ENCODE measurements at regions not wholly inside any gene's neighbourhood (a gene's known extent, or its start where the extent isn't known, plus 50 kb on each side); places are given as distances from the start of the nearest gene placed in this dataset.
"Not testable (repeated sequence)": the region's sequence is repeated elsewhere in the genome, so short reads cannot be mapped to it uniquely, and the experiment has no call there.

DNA sequence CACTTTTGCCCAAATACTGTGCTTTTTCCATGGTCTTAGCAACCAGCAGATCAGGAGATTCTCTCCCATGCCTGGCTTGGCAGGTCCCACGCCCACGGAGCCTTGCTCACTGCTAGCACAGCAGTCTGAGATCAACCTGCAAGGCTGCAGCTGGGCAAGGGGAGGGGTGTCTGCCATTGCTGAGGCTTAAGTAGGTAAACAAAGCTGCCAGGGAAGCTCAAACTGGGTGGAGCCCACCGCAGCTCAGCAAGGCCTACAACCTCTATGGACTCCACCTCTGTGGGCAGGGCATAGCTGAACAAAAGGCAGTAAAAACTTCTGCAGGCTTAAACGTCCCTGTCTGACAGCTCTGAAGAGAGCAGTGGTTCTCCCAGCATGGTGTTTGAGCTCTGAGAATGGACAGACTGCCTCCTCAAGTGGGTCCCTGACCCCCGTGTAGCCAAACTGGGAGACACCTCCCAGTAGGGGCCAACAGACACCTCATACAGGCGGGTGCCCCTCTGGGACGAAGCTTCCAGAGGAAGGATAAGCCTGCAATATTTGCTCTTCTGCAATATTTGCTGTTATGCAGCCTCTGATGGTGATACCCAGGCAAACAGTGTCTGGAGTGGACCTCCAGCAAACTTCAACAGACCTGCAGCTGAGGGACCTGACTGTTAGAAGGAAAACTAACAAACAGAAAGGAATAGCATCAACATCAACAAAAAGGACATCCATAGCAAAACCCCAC is 132.8 kb upstream of the STARD13 start:
- peak; percentile 48 for DNase-seq

GRCh38 chr13:33420117-33420516 is 134.6 kb upstream of the STARD13 start:
- not testable (repeated sequence) for DNase-seq

GRCh38 chr13:33426131-33426530 is 140.6 kb upstream of the STARD13 start:
- DNase-seq, result no peak

DNA sequence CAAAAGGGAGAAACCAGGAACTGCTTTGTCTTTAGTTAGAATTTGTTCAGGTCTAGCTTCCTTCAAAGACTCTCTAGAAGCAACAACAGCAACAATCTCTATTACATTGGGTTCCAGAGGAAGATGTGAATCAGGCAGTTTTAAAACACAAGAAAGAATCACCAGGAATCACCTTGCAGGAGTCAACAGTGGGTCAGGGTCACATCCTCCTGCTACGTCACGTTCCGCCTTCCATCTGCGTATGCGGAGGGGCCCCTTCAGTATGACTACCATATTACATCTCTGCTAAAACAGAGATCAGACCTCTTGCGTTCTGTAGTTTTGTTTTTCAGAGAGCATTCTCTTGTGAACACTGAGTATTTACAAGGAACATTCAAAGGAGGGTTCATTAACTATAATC is 147.8 kb upstream of the STARD13 start:
- no peak for DNase-seq

DNA sequence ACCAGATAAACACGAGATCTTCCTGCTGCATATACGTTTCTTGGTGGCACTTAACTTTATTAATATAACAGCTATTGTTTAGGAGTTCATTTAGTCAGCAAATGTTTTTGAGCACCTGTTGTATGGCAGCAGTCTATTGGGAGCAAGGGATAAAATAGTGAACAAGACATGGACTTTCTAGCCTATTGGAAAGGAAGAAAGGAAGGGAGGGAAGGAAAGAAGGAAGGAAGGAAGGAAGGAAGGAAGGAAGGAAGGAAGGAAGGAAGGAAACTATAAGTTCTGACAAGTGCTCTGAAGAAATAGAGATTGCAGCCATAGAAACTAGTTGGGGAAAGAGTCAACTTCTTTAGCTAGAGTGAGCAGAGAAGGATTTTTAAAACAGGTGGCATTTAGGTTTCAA is 149.1 kb upstream of the STARD13 start:
- no peak for DNase-seq

GRCh38 chr13:33435207-33435606 is 149.7 kb upstream of the STARD13 start:
- DNase-seq, result no peak

DNA sequence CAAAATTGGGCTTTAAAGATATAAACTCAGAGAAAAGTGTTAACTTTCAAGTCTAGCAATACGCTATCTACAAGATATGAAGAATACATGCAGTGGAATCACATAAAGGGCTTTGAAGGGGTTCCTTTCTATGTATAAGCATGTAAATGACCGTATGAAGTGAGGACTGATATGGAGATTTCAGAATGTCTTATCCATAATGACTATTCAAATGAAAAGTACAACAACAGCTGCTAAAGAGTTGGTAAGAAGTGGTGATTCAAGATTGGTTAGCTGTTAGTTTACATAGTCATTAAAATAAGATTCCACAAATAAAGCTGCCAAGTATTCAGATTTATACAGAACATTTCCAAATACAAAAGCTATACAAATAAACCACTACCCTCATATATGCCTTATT is 153.4 kb upstream of the STARD13 start:
- DNase-seq, result no peak

DNA sequence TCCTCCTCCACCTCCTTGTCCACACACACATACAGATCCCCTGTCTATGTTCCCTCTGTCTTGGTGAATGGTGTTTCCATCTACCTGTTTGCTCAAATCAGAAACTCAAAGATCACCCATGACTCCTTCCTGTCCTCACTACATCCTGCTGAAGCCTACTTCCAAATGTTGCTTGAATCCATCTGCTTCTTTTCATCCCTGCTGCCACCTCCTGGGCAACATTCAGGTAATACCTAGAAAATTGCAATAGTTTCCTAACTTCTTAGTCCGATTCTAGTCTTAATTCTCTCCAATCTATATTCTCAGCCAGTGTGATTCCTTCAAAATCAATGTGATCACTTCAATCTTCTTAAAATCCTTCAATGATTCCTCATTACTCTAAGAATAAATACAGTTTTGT is 155.5 kb upstream of the STARD13 start:
- peak; percentile 10 for DNase-seq

DNA sequence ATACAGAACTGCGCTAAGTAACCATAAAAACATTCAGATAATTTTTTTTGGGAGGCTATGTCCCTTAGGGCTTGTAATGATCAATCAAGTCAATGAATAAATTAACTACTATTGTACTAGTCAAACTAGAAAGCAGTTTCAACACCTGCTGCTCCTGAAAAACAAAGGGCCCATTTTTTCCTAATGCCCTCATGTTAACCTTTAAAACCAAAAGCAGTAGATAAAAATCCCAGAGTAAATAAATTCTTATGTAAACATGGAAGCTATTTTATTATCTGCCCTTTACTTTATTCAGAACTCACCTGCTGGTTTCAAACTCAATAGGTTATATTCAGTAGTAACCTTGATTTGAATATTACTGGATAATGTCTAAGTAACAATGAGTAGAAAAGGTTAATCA is 159.5 kb upstream of the STARD13 start:
- DNase-seq, result peak; percentile 48

- DNase-seq, result peak; percentile 17
Observed at GRCh38 chr13:33445476-33445875, 159.9 kb upstream of the STARD13 start.

DNA sequence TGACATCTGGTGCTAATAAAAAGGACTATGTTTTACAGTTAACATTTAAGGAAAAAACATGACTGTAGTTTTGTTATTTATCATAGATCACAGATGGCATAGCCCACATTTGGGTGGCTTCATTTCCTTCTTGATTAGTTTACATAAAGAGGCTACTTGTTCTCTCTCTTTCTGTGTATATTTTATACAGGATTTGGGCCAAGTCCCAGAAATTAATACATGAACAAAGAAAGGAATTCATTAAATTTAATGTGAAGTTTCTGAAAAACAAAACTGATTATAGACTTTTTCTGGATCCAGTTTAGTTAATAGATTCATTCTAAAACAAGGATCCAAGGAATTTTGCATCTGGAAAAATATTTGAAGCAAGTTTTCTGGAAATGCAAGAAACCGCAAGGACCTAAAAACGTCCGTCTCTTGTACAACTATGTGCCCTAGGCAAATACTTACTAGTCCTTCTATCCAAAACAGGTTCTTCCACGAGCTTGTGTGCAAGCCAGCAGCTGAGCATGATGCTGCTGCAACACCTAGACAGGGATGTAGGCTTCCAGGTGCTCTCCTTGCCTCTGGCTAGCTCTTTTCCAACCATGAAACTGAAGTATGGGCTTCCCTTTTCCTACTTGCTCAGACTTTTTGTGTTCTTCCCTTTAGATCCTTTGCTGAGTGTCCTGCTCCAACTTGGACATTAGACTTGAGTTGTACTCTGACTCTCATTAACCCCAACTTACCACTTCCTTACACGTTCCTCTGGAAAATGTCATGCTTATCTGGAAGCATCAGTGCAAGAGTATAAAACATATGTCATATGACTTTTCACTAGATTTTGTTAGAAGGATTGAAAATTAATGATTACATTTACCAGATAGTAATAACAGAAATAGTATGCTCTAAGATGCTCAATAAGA is 161.5 kb upstream of the STARD13 start:
- no peak for DNase-seq

GRCh38 chr13:33448889-33449288 is 163.3 kb upstream of the STARD13 start:
- DNase-seq, result no peak

DNA sequence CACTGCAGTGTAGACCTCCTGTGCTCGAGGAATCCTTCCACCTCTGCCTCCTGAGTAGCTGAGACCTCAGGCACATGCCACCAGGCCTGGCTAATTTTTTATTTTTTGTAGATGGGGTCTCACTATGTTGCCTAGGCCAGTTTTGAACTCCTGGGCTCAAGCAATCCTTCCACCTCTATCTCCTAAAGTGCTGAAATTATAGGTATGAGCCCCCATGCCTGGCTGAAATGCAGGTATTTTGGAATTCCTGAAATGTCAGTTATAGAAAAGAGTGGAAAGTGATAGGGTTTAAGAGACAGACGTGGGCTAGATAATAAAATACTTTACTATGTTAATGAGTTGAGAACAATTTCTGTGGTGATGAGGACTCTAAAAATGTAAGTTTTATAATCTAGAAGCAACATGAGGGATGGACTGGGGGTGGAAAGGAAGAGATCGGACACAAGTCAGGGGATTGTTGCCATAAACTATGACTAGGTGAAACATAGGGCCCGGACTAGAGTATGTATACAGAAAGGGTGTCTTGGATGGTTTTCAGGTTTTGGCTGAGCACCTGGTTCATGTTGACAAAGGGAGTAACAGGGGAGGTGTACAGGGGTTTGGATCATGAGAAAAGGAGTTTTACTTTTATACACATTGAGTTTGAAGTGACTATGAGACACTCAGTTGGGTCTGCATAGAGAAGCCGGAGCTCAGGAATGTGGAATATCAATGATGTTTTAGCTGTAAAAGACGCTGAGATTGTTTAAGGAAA is 165.6 kb upstream of the STARD13 start:
- no peak for DNase-seq

GRCh38 chr13:33452873-33453517 is 167.4 kb upstream of the STARD13 start:
- DNase-seq, result no peak

GRCh38 chr13:33453936-33454335 is 168.4 kb upstream of the STARD13 start:
- DNase-seq, result no peak

DNA sequence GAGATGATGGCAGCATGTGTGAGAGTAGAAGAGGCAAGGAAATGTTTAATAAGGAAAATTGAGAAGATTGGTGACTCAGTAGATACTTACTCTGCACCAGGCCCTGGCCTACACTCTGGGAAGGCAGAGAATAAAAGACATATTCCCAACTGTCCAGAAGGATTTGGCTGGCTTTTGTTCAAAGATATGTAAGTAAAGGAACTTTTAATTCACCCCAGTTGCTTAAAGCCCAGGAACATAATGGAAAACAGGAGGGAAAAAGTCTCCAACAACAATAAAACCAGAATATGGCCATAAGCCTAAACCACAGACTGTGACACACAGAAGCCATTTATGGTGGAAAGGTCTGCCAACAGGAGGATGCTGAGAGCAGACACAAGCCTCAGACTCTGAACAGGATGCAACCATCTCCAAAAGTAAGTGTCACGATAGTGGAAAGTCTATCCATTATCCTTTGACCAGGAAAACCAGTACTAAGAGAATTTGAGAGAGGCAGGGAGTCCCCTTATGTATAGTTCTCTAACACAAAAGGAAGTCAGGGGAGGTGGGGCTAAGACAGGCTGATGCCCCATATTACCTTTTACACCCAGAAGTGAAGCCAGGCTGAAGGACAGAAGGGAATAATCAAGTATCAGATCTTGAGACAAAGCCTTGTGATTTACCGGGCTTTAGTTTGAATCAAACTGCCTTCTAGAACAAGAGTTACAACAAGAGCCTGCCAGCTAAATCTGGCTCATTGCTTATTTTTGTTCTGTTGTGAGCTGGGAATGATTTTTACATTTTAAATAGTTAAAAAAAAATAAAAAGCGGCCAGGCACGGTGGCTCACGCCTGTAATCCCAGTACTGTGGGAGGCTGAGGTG is 169.5 kb upstream of the STARD13 start:
- no peak for DNase-seq

DNA sequence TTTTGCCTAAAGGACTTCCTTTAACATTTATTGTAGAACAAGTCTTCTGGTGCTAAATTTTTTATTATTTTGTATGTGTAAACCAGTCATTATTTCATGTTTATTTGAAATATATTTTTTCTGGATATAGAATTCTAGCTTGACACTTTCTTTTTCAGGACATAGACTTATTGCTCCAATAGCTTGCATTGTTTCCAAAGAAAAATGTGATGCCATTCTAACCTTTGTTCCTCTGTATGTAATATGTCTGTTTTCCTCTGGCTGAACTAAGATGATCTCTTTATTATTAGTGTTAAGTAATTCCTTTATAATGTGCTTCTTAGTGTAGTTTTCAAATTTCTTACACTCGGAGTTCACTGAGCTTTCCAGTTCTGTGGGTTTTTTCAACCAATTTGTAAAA is 174.1 kb upstream of the STARD13 start:
- no peak for DNase-seq

GRCh38 chr13:33462109-33462508 is 176.6 kb upstream of the STARD13 start:
- DNase-seq, result no peak

- no peak for DNase-seq
Observed at GRCh38 chr13:33464345-33464744, 178.8 kb upstream of the STARD13 start.

- no peak for DNase-seq
Observed at GRCh38 chr13:33466262-33466661, 180.7 kb upstream of the STARD13 start.

GRCh38 chr13:33467556-33467955 is 182.0 kb upstream of the STARD13 start:
- no peak for DNase-seq

GRCh38 chr13:33471204-33471603 is 185.6 kb upstream of the STARD13 start:
- no peak for DNase-seq

Data from DMS153 (cell line).